Tibial nerve (tissue), 4 donors: ENCODE measurements at regions not wholly inside any gene's neighbourhood (a gene's known extent, or its start where the extent isn't known, plus 50 kb on each side); places are given as distances from the start of the nearest gene placed in this dataset.

ENCODE experiments used
- CTCF ChIP-seq, 5 experiments: fragments of 200-600 bp in 3 of 5; fragments of 450-650 bp in 2 of 5; sonication (generic) in 3 of 5; IDR thresholded peaks; one replicate each; pipeline ENCODE4 v1.5.1; 2016 to 2019; ENCODE audit warnings: antibody characterized with exemption in 5 of 5, mild to moderate bottlenecking in 3 of 5, moderate library complexity in 2 of 5
- EP300 ChIP-seq, 2 donors: sonication (generic); formaldehyde crosslinking; IDR thresholded peaks; one replicate each; pipeline ENCODE4 v1.6.1; 2017; ENCODE audit warnings: antibody characterized with exemption in 2 of 2, mild to moderate bottlenecking in 1 of 2
- POLR2A ChIP-seq, 2 donors: fragments of 450-650 bp; IDR thresholded peaks; one replicate each; pipeline ENCODE4 v1.6.1; 2017; ENCODE audit warnings: antibody characterized with exemption in 2 of 2, mild to moderate bottlenecking in 2 of 2, moderate library complexity in 2 of 2

- TF ChIP-seq POLR2A (IDR thresholded peaks at IDR 0.05) = no peak
- TF ChIP-seq EP300 (IDR thresholded peaks at IDR 0.05) = no peak
- no peak for TF ChIP-seq CTCF (IDR thresholded peaks at IDR 0.05)
Observed at GRCh38 chr4:45869184-45869583, 254.7 kb downstream of the GABRG1 start.
